Urothelium cell line (cell line): ENCODE measurements at regions not wholly inside any gene's neighbourhood (a gene's known extent, or its start where the extent isn't known, plus 50 kb on each side); places are given as distances from the start of the nearest gene placed in this dataset.

Experiments
- DNase-seq: peaks from one replicate; pipeline ENCODE4 v3.0.0; 2011; ENCODE audit warnings: low spot score, mixed read lengths
- FAIRE-seq: peaks from 2 replicates; lab custom pipeline; 2011; peaks lifted over from hg19 to GRCh38; lab: Jason Lieb, UNC

GRCh38 chr21:39124681-39125251 lies 58.5 kb downstream of the PSMG1 start:
- FAIRE-seq: no peak

GRCh38 chr21:39123375-39123774 lies 59.9 kb downstream of the PSMG1 start:
- no peak for DNase-seq
- no peak for FAIRE-seq

More at GRCh38 chr21:39124681-39125251, 58.5 kb downstream of the PSMG1 start:
- no peak for DNase-seq

GRCh38 chr21:39121600-39122355 lies 61.5 kb downstream of the PSMG1 start:
- no peak for DNase-seq
- no peak for FAIRE-seq

GRCh38 chr21:39120876-39121599 lies 62.2 kb downstream of the PSMG1 start:
- FAIRE-seq (no peak), DNase-seq (no peak)

- no peak for DNase-seq
These were observed 63.4 kb downstream of the PSMG1 start for GRCh38 chr21:39119891-39120290.

GRCh38 chr21:39118604-39119215 lies 64.5 kb downstream of the PSMG1 start:
- no peak for DNase-seq
- FAIRE-seq: no peak

More at GRCh38 chr21:39119891-39120290, 63.4 kb downstream of the PSMG1 start:
- no peak for FAIRE-seq

- DNase-seq (no peak), FAIRE-seq (no peak)
These were observed 65.2 kb downstream of the PSMG1 start for GRCh38 chr21:39118061-39118460.

GRCh38 chr21:39117440-39117970 lies 65.7 kb downstream of the PSMG1 start:
- no peak for FAIRE-seq
- no peak for DNase-seq

- DNase-seq (no peak), FAIRE-seq (no peak)
These were observed 66.4 kb downstream of the PSMG1 start for GRCh38 chr21:39116761-39117439.

- DNase-seq: no peak
- no peak for FAIRE-seq
These were observed 67.5 kb downstream of the PSMG1 start for GRCh38 chr21:39115576-39116235.

GRCh38 chr21:39114871-39115575 lies 68.2 kb downstream of the PSMG1 start:
- DNase-seq: no peak
- FAIRE-seq: no peak

- DNase-seq: no peak
- no peak for FAIRE-seq
These were observed 71.2 kb downstream of the PSMG1 start for GRCh38 chr21:39111931-39112550.

GRCh38 chr21:39110431-39110830 lies 72.8 kb downstream of the PSMG1 start:
- DNase-seq (no peak), FAIRE-seq (no peak)

GRCh38 chr21:39109596-39110210 lies 73.5 kb downstream of the PSMG1 start:
- no peak for FAIRE-seq
- DNase-seq: no peak

GRCh38 chr21:39109163-39109530 lies 74.1 kb downstream of the PSMG1 start:
- FAIRE-seq (no peak), DNase-seq (no peak)

- FAIRE-seq (no peak), DNase-seq (no peak)
These were observed 74.7 kb downstream of the PSMG1 start for GRCh38 chr21:39108291-39109162.

GRCh38 chr21:39107739-39108138 lies 75.5 kb downstream of the PSMG1 start:
- FAIRE-seq (no peak), DNase-seq (no peak)
